ENCODE measurements at regions not wholly inside any gene's neighbourhood (a gene's known extent, or its start where the extent isn't known, plus 50 kb on each side); places are given as distances from the start of the nearest gene placed in this dataset.

GRCh38 chr9:13878241-13878711 is 435.7 kb downstream of the NFIB start:
- TF ChIP-seq CTCF (IDR thresholded peaks at IDR 0.05; ENCODE audit: insufficient read depth, low read depth, low read length, missing control alignments) = no peak
- H3K4me3 ChIP-seq (ENCODE audit: low read depth, low read length) = no peak overlapping the region
- DNase-seq (ENCODE audit: low read depth) = no peak

GRCh38 chr9:13876741-13877140 is 437.2 kb downstream of the NFIB start:
- no peak overlapping the region for H3K4me3 ChIP-seq (ENCODE audit: low read depth, low read length)
- TF ChIP-seq CTCF (IDR thresholded peaks at IDR 0.05; ENCODE audit: insufficient read depth, low read depth, low read length, missing control alignments) = no peak
- DNase-seq (ENCODE audit: low read depth) = no peak

GRCh38 chr9:13873203-13873602 is 440.7 kb downstream of the NFIB start:
- H3K4me3 ChIP-seq (ENCODE audit: low read depth, low read length) = no peak overlapping the region
- TF ChIP-seq CTCF (IDR thresholded peaks at IDR 0.05; ENCODE audit: insufficient read depth, low read depth, low read length, missing control alignments) = no peak
- no peak for DNase-seq (ENCODE audit: low read depth)

GRCh38 chr9:13868336-13868735 is 445.6 kb downstream of the NFIB start:
- no peak overlapping the region for H3K4me3 ChIP-seq (ENCODE audit: low read depth, low read length)
- DNase-seq (ENCODE audit: low read depth) = no peak
- TF ChIP-seq CTCF (IDR thresholded peaks at IDR 0.05; ENCODE audit: insufficient read depth, low read depth, low read length, missing control alignments) = no peak

GRCh38 chr9:13865869-13866268 is 448.1 kb downstream of the NFIB start:
- H3K4me3 ChIP-seq (ENCODE audit: low read depth, low read length) = no peak overlapping the region
- no peak for DNase-seq (ENCODE audit: low read depth)
- TF ChIP-seq CTCF (IDR thresholded peaks at IDR 0.05; ENCODE audit: insufficient read depth, low read depth, low read length, missing control alignments) = no peak

- no peak for DNase-seq (ENCODE audit: low read depth)
- no peak for TF ChIP-seq CTCF (IDR thresholded peaks at IDR 0.05; ENCODE audit: insufficient read depth, low read depth, low read length, missing control alignments)
- no peak overlapping the region for H3K4me3 ChIP-seq (ENCODE audit: low read depth, low read length)
Observed at GRCh38 chr9:13863112-13863511, 450.8 kb downstream of the NFIB start.

GRCh38 chr9:13862654-13863053 is 451.3 kb downstream of the NFIB start:
- no peak for TF ChIP-seq CTCF (IDR thresholded peaks at IDR 0.05; ENCODE audit: insufficient read depth, low read depth, low read length, missing control alignments)
- H3K4me3 ChIP-seq (ENCODE audit: low read depth, low read length) = no peak overlapping the region
- no peak for DNase-seq (ENCODE audit: low read depth)
